GM06990 (cell line): ENCODE measurements at regions not wholly inside any gene's neighbourhood (a gene's known extent, or its start where the extent isn't known, plus 50 kb on each side); places are given as distances from the start of the nearest gene placed in this dataset.

Experiments used
- DNase-seq: peaks from one replicate; pipeline ENCODE4 v3.0.0-alpha.2; 2011; ENCODE audit not compliant: insufficient read length; ENCODE audit errors: extremely low read depth
- H3K27me3 ChIP-seq: replicated peaks from 2 replicates; pipeline ENCODE4 v1.6.0; 2011; ENCODE audit warnings: low read length; ENCODE audit not compliant: control insufficient read depth, insufficient read depth
- H3K36me3 ChIP-seq: 2 replicates; pipeline ENCODE4 v1.5.1; 2011; ENCODE audit warnings: low read length; ENCODE audit not compliant: control insufficient read depth, insufficient read depth
- H3K4me3 ChIP-seq: replicated peaks from 2 replicates; pipeline ENCODE4 v1.5.1; 2011; ENCODE audit warnings: low read depth, mild to moderate bottlenecking, control low read depth, low read length
- TF ChIP-seq, protein P1 (sequence below): IDR thresholded peaks from 2 replicates; pipeline ENCODE4 v1.5.1; 2011; ENCODE audit warnings: low read length, control low read depth, mild to moderate bottlenecking, inconsistent platforms; ENCODE audit not compliant: insufficient read depth, poor library complexity, severe bottlenecking

- TF ChIP-seq, protein P1, sequence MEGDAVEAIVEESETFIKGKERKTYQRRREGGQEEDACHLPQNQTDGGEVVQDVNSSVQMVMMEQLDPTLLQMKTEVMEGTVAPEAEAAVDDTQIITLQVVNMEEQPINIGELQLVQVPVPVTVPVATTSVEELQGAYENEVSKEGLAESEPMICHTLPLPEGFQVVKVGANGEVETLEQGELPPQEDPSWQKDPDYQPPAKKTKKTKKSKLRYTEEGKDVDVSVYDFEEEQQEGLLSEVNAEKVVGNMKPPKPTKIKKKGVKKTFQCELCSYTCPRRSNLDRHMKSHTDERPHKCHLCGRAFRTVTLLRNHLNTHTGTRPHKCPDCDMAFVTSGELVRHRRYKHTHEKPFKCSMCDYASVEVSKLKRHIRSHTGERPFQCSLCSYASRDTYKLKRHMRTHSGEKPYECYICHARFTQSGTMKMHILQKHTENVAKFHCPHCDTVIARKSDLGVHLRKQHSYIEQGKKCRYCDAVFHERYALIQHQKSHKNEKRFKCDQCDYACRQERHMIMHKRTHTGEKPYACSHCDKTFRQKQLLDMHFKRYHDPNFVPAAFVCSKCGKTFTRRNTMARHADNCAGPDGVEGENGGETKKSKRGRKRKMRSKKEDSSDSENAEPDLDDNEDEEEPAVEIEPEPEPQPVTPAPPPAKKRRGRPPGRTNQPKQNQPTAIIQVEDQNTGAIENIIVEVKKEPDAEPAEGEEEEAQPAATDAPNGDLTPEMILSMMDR = no peak
- Histone ChIP-seq H3K27me3 (no peaks in the 10 kb centered on the region), H3K36me3 (no peaks in the 10 kb centered on the region), H3K4me3 (no peak overlapping the region)
- no peak for DNase-seq
Measured at GRCh38 chr1:239239529-239239928, 146.8 kb upstream of the CHRM3 start.

- Histone ChIP-seq H3K36me3 (no peaks in the 10 kb centered on the region), H3K4me3 (no peak overlapping the region), H3K27me3 (no peaks in the 10 kb centered on the region)
- TF ChIP-seq, protein P1 = no peak
- no peak for DNase-seq
Measured at GRCh38 chr1:239237912-239238311, 148.5 kb upstream of the CHRM3 start.

DNA sequence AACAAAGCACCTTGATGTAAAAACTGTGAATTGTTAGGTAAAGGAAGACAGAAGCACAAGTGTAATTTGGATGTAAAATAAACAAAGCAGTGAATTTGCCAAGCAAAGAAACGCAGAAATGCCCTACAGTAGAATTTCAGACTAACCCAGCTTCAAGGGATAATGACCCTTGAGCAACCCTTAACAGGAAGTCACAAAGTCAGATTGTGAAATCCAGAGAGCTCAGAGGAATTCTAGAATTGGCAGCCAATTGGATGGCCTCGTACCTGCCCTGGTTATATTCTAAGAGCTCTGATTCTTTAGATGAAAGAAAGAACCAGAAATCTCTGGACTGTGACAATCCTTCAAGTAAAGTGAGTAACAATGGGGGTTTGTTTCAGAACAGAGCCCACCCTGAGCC lies 152.7 kb upstream of the CHRM3 start:
- TF ChIP-seq, protein P1 = no peak
- H3K27me3 ChIP-seq = no peaks in the 10 kb centered on the region
- H3K4me3 ChIP-seq = no peak overlapping the region
- no peak for DNase-seq
- H3K36me3 ChIP-seq = no peaks in the 10 kb centered on the region

DNA sequence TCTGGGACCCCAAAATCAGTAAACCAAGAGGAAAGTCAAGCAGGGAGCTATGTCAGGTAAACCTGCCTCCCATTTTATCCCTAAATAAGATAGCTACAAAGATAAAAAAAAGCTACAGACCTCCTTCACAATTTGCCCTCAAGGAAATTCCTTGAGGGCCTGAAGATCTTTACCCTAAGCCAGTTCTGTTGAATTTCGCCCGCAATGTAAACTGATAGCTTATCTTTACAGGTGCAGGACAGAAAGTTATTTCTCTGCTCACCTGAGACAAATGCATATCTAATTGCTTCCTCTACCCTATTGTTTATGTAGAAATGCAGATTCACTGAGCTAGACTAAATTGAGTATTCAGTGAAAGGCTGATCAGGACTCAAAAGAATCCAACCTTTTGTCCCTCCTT lies 153.4 kb upstream of the CHRM3 start:
- H3K27me3 ChIP-seq = no peaks in the 10 kb centered on the region
- no peak overlapping the region for H3K4me3 ChIP-seq
- no peak for DNase-seq
- TF ChIP-seq, protein P1 = no peak
- H3K36me3 ChIP-seq = no peaks in the 10 kb centered on the region

GRCh38 chr1:239228451-239228850 lies 157.9 kb upstream of the CHRM3 start:
- no peaks in the 10 kb centered on the region for H3K36me3 ChIP-seq
- DNase-seq = no peak
- TF ChIP-seq, protein P1 = no peak
- H3K27me3 ChIP-seq = no peaks in the 10 kb centered on the region
- H3K4me3 ChIP-seq = no peak overlapping the region

DNA sequence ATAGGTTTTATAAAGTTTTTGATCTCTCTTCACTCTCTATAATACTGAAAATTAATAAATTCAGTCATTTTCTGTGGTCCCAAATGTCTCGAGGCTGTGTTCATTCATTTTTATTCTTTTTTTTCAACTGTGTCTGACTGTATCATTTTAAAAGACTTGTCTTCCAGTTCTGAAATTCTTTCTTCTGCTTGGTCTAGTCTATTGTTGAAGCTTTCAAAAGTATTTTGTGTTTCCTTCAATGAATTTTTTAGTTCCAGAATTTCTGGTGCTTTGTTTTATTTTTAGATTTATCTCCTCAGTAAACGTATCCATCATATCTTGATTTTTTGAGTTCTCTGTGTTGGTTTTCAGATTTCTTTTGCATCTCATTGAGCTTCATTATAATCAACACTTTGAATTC lies 161.0 kb upstream of the CHRM3 start:
- DNase-seq = no peak
- H3K36me3 ChIP-seq = no peaks in the 10 kb centered on the region
- TF ChIP-seq, protein P1 = no peak

More for the DNA sequence above, 161.0 kb upstream of the CHRM3 start:
- no peaks in the 10 kb centered on the region for H3K27me3 ChIP-seq
- H3K4me3 ChIP-seq = no peak overlapping the region
